ENCODE measurements at regions not wholly inside any gene's neighbourhood (a gene's known extent, or its start where the extent isn't known, plus 50 kb on each side); places are given as distances from the start of the nearest gene placed in this dataset.

- H2AFZ ChIP-seq (ENCODE audit: low read length), result no peak overlapping the region
- H3K23me2 ChIP-seq (ENCODE audit: low read depth, low read length), result peaks cover 14% of the 10 kb centered on the region; the same call in 1 of the 2 replicates
- H4K5ac ChIP-seq (ENCODE audit: insufficient read length, low read depth, low read length), result no peak overlapping the region
- FAIRE-seq (no peak), DNase-seq (ENCODE audit: low read depth in 1 of 2, low spot score in 2 of 2) (no peak)
- H2BK15ac ChIP-seq (ENCODE audit: low read length), result no peak overlapping the region
- no peak overlapping the region for H2BK120ac ChIP-seq (replicated peaks; ENCODE audit: low read depth, low read length)
- H3K14ac ChIP-seq (ENCODE audit: insufficient read length), result no peak overlapping the region
- H2AK5ac ChIP-seq (ENCODE audit: low read depth, low read length), result no peak overlapping the region
- no peak overlapping the region for H3K4me2 ChIP-seq (ENCODE audit: insufficient read depth in 1 of 2, low read depth in 2 of 2, low read length in 2 of 2)
- no peaks in the 10 kb centered on the region for H3K36me3 ChIP-seq (ENCODE audit: control insufficient read depth in 2 of 4, insufficient read depth in 4 of 4, low read length in 3 of 4)
- no peaks in the 10 kb centered on the region for H4K20me1 ChIP-seq (replicated peaks in 1 of 2; ENCODE audit: control insufficient read depth in 1 of 2, insufficient read depth in 2 of 2, low read length in 2 of 2)
- H3K27me3 ChIP-seq (replicated peaks in 1 of 4; ENCODE audit: control insufficient read depth in 3 of 4, extremely low read depth in 1 of 4, insufficient read depth in 3 of 4, low read length in 3 of 4), result peaks cover 14 to 29% (median 28%) of the 10 kb centered on the region in 4 experiments
- no peaks in the 10 kb centered on the region for H3K79me1 ChIP-seq (ENCODE audit: low read depth, low read length)
- POLR2A ChIA-PET (ENCODE audit: partially characterized antibody), result no interaction called here
- H3K9me3 ChIP-seq (ENCODE audit: insufficient read depth in 2 of 2, low read depth in 1 of 2, low read length in 1 of 2), result no peaks in the 10 kb centered on the region
- no peak overlapping the region for H3K56ac ChIP-seq (replicated peaks; ENCODE audit: insufficient read length, low read depth, low read length)
- H2BK5ac ChIP-seq (ENCODE audit: low read depth, low read length), result no peak overlapping the region
- no peak overlapping the region for H3K23ac ChIP-seq (ENCODE audit: insufficient read length)
- no peak overlapping the region for H3K9ac ChIP-seq (replicated peaks in 1 of 4; ENCODE audit: extremely low read depth in 1 of 4, low read depth in 3 of 4, low read length in 3 of 4)
- H3K4ac ChIP-seq (replicated peaks; ENCODE audit: insufficient read length, low read depth, low read length), result no peak overlapping the region
- no peak overlapping the region for H2BK20ac ChIP-seq (ENCODE audit: low read length)
- WGBS, 2 experiments (ENCODE audit: extremely low coverage in 1 of 2, insufficient coverage in 1 of 2, insufficient read length in 1 of 2, insufficient replicate concordance in 2 of 2, low coverage in 1 of 2, low lambda C conversion rate in 2 of 2, missing lambda C conversion rate in 1 of 2), result 92% methylated on average over 4 of the region's 4 CpGs; no CpG with 5 or more reads in 1 of the 2 experiments
- H4K8ac ChIP-seq (ENCODE audit: extremely low read depth, insufficient read depth, low read length), result no peak overlapping the region
- H3K18ac ChIP-seq (ENCODE audit: extremely low read depth, low read length), result no peak overlapping the region
- no peaks in the 10 kb centered on the region for H3K79me2 ChIP-seq (ENCODE audit: control insufficient read depth in 1 of 2, insufficient read depth in 2 of 2, low read length in 2 of 2)
- no peak overlapping the region for H2BK12ac ChIP-seq (ENCODE audit: low read depth, low read length)
- TF ChIP-seq ASH2L (IDR thresholded peaks at IDR 0.05; ENCODE audit: low read length) (no peak), NANOG (IDR thresholded peaks at IDR 0.05; ENCODE audit: insufficient read depth, low read depth, low read length, poor library complexity, severe bottlenecking) (no peak), CREB1 (IDR thresholded peaks at IDR 0.05) (no peak)
- H3K27ac ChIP-seq (ENCODE audit: low read depth, low read length), result no peak overlapping the region
- peaks cover 6 to 25% (median 15%) of the 10 kb centered on the region in 4 experiments for H3K4me1 ChIP-seq (replicated peaks in 1 of 4; ENCODE audit: control insufficient read depth in 3 of 4, insufficient read depth in 4 of 4, low read length in 3 of 4)
- H3K4me3 ChIP-seq (ENCODE audit: extremely low read depth in 1 of 4, insufficient read depth in 2 of 4, low read depth in 3 of 4, low read length in 4 of 4), result no peak overlapping the region
- no peak overlapping the region for H4K91ac ChIP-seq (replicated peaks; ENCODE audit: insufficient read length, low read length)
- CTCF ChIA-PET (ENCODE audit: partially characterized antibody), result no interaction called here
Observed at GRCh38 chrX:2587146-2587545, 86.4 kb upstream of the DHRSX start.
